Endothelial cell of umbilical vein (primary cell): ENCODE measurements at regions not wholly inside any gene's neighbourhood (a gene's known extent, or its start where the extent isn't known, plus 50 kb on each side); places are given as distances from the start of the nearest gene placed in this dataset.

ENCODE experiments used
- BruUV-seq: library from RNA; stranded (reverse); fragments of 400-500 nt; replicated peaks from 2 replicates; lab custom pipeline; 2021; lab: Mats Ljungman, UMichigan
- CTCF ChIA-PET: fragments of 300-600, 350-600 bp; sonication (Branson Sonifier 250); formaldehyde crosslinking; loops from one replicate; lab custom pipeline; 2021; ENCODE audit warnings: antibody characterized with exemption, inconsistent platforms; lab: Charles Lee
- POLR2A ChIA-PET: fragments of 300-600, 350-600 bp; sonication (Branson Sonifier 250); formaldehyde crosslinking; loops from one replicate; lab custom pipeline; 2021; ENCODE audit warnings: antibody characterized with exemption, inconsistent platforms; lab: Charles Lee
- DNase-seq: peaks from one replicate; pipeline ENCODE4 v3.0.0-alpha.2; 2011; ENCODE audit warnings: low read depth, low spot score
- FAIRE-seq: peaks from 2 replicates; lab custom pipeline; 2011; peaks lifted over from hg19 to GRCh38; lab: Jason Lieb, UNC
- H2AFZ ChIP-seq: 2 replicates; pipeline ENCODE4 v1.6.0; 2012; ENCODE audit warnings: low read depth, low read length, control low read depth, inconsistent platforms
- H3K27ac ChIP-seq: 2 replicates; pipeline ENCODE4 v1.5.1; 2011; ENCODE audit warnings: low read depth, mild to moderate bottlenecking, control low read depth, low read length, moderate library complexity; ENCODE audit not compliant: insufficient read depth
- H3K27me3 ChIP-seq, 2 experiments: 2 replicates each; pipeline versions ENCODE4 v1.6.0 to v1.6.1; 2011; ENCODE audit warnings: low read length in 2 of 2, mixed read lengths in 1 of 2; ENCODE audit not compliant: control insufficient read depth in 2 of 2, insufficient read depth in 2 of 2
- H3K36me3 ChIP-seq, 2 experiments: 2 replicates in 1 of 2; 3 replicates in 1 of 2; pipeline ENCODE4 v1.5.1; 2011; ENCODE audit warnings: low read length in 2 of 2, mild to moderate bottlenecking in 1 of 2, moderate library complexity in 1 of 2; ENCODE audit not compliant: control insufficient read depth in 2 of 2, insufficient read depth in 2 of 2; ENCODE audit errors: extremely low read depth in 1 of 2
- H3K4me1 ChIP-seq: 3 replicates; pipeline ENCODE4 v1.5.1; 2011; ENCODE audit warnings: mild to moderate bottlenecking, low read length; ENCODE audit not compliant: control insufficient read depth, insufficient read depth; ENCODE audit errors: extremely low read depth
- H3K4me2 ChIP-seq: 2 replicates; pipeline ENCODE4 v1.6.1; 2011; ENCODE audit warnings: low read length, control low read depth, mixed read lengths; ENCODE audit not compliant: insufficient read depth
- H3K4me3 ChIP-seq, 3 experiments: fragments of 200-600 bp in 1 of 3; sonication (generic), shearing (Covaris generic) in 1 of 3; replicated peaks in 1 of 3; 2 replicates each; pipeline ENCODE4 v1.5.1; 2011 to 2016; ENCODE audit warnings: control low read depth in 3 of 3, low read length in 3 of 3, mild to moderate bottlenecking in 2 of 3, inconsistent platforms in 1 of 3, low read depth in 1 of 3, moderate library complexity in 1 of 3; ENCODE audit not compliant: insufficient read depth in 1 of 3
- H3K79me2 ChIP-seq: 2 replicates; pipeline ENCODE4 v1.6.0; 2012; ENCODE audit warnings: low read length, inconsistent platforms; ENCODE audit not compliant: control insufficient read depth, insufficient read depth
- H3K9ac ChIP-seq: replicated peaks from 2 replicates; pipeline ENCODE3; 2011; ENCODE audit warnings: low read length, control low read depth; ENCODE audit not compliant: insufficient read depth; ENCODE audit errors: extremely low read depth
- H3K9me1 ChIP-seq: replicated peaks from 3 replicates; pipeline ENCODE4 v1.6.0; 2011; ENCODE audit warnings: mild to moderate bottlenecking, low read length; ENCODE audit not compliant: control insufficient read depth, insufficient read depth; ENCODE audit errors: extremely low read depth
- H3K9me3 ChIP-seq: replicated peaks from 2 replicates; pipeline ENCODE4 v1.5.1; 2012; ENCODE audit warnings: low read length, inconsistent platforms; ENCODE audit not compliant: control insufficient read depth, insufficient read depth
- H4K20me1 ChIP-seq: replicated peaks from 2 replicates; pipeline ENCODE3; 2011; ENCODE audit warnings: mild to moderate bottlenecking, low read length; ENCODE audit not compliant: control insufficient read depth, insufficient read depth; ENCODE audit errors: extremely low read depth
- CTCF ChIP-seq, 2 donors: IDR thresholded peaks; 1 replicate in 1 of 2; 2 replicates in 1 of 2; pipeline ENCODE4 v1.5.1; 2011; ENCODE audit warnings: low read length in 2 of 2, mild to moderate bottlenecking in 2 of 2, moderate library complexity in 2 of 2, control low read depth in 1 of 2, inconsistent platforms in 1 of 2, low read depth in 1 of 2; ENCODE audit not compliant: insufficient read depth in 1 of 2; ENCODE audit errors: extremely low read depth in 1 of 2
- EZH2 ChIP-seq: IDR thresholded peaks from 2 replicates; pipeline ENCODE4 v1.6.1; 2012; ENCODE audit warnings: borderline replicate concordance, low read depth, mild to moderate bottlenecking, moderate library complexity, low read length, inconsistent platforms; ENCODE audit not compliant: severe bottlenecking
- FOS ChIP-seq: IDR thresholded peaks from 2 replicates; pipeline ENCODE4 v1.6.1; 2011; ENCODE audit warnings: mild to moderate bottlenecking, low read length, moderate library complexity, borderline replicate concordance; ENCODE audit not compliant: insufficient read depth
- GATA2 ChIP-seq: IDR thresholded peaks from 2 replicates; pipeline ENCODE4 v1.7.0; 2011; ENCODE audit warnings: low read depth, mild to moderate bottlenecking, moderate library complexity, mixed read lengths, low read length; ENCODE audit not compliant: insufficient read length, insufficient read depth
- JUN ChIP-seq: IDR thresholded peaks from 2 replicates; pipeline ENCODE4 v1.6.1; 2011; ENCODE audit warnings: borderline replicate concordance, low read depth; ENCODE audit not compliant: insufficient read length, insufficient read depth
- MAX ChIP-seq: IDR thresholded peaks from 2 replicates; pipeline ENCODE4 v1.6.1; 2011; ENCODE audit not compliant: insufficient read depth, insufficient read length
- MYC ChIP-seq: IDR thresholded peaks from one replicate; pipeline ENCODE4 v1.6.1; 2011; ENCODE audit warnings: mild to moderate bottlenecking, low read depth, low read length
- POLR2A ChIP-seq: IDR thresholded peaks from 2 replicates; pipeline ENCODE4 v1.6.1; 2012; ENCODE audit warnings: low read depth, mild to moderate bottlenecking, control low read depth, low read length
- POLR2AphosphoS5 ChIP-seq: IDR thresholded peaks from 2 replicates; pipeline ENCODE4 v1.6.1; 2012; ENCODE audit warnings: low read depth, mild to moderate bottlenecking, control low read depth, low read length, moderate library complexity; ENCODE audit not compliant: insufficient read depth
- dilution Hi-C: fragments of 300-500 bp; cut with MboI; formaldehyde crosslinking; loops from one replicate; pipeline ENCODE4 v1.15.0; 2019; ENCODE audit warnings: low sequenced_read_pairs; ENCODE audit not compliant: extremely low pct_ligation_motif_present
- intact Hi-C: fragments of 100-400 bp; cut with micrococcal nuclease; formaldehyde crosslinking; loops from one replicate; pipeline ENCODE4 v1.10.0; 2022

GRCh38 chr13:111919286-111919685 lies 147.7 kb upstream of the SOX1 start:
- Histone ChIP-seq H3K27ac (no peak overlapping the region), H3K9me1 (no peaks in the 10 kb centered on the region), H3K9ac (no peak overlapping the region), H3K4me1 (no peaks in the 10 kb centered on the region), H3K79me2 (no peaks in the 10 kb centered on the region), H2AFZ (no peak overlapping the region), H3K27me3 (no peaks in the 10 kb centered on the region), H4K20me1 (no peaks in the 10 kb centered on the region), H3K9me3 (peaks cover 2% of the 10 kb centered on the region), H3K36me3 (no peaks in the 10 kb centered on the region), H3K4me3 (no peak overlapping the region), H3K4me2 (no peak overlapping the region)
- FAIRE-seq (no peak), DNase-seq (no peak)
- ChIA-PET POLR2A (no interaction called here), CTCF (no interaction called here)
- TF ChIP-seq GATA2 (no peak), EZH2 (no peak), MAX (no peak), FOS (no peak), JUN (no peak), POLR2AphosphoS5 (no peak), POLR2A (no peak), MYC (no peak), CTCF (IDR thresholded peaks at IDR 0.05; ENCODE audit: extremely low read depth in 1 of 2, insufficient read depth in 1 of 2, low read depth in 1 of 2, low read length in 2 of 2) (no peak)
- no TSS peak for BruUV-seq
- dilution Hi-C loops (no loop called here), intact Hi-C loops (no loop called here)
